ENCODE measurements at regions not wholly inside any gene's neighbourhood (a gene's known extent, or its start where the extent isn't known, plus 50 kb on each side); places are given as distances from the start of the nearest gene placed in this dataset.

DNA sequence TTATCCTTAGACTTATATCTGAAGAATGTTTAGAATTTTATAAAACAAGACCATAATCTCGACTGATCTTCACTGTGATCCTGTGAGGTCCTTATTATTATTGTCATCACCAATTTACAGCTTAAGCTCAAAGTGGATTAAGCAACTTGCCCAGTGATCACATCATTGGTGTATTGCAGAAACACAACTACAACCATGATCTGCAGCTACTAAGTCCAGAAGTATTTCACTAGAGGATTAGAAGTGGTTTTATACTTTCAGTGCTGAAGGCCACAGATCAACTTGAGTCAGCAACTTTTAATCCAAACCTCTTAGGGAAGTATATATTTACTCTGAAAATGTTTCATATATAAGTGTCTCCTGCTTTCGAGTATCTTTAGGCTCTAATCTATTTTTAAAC is 624.3 kb upstream of the SOX9 start:
- TF ChIP-seq CTCF (conservative IDR thresholded peaks at IDR 0.05; ENCODE audit: low read depth, low read length) (no peak), EZH2 (IDR thresholded peaks at IDR 0.05; ENCODE audit: borderline replicate concordance, low read depth, low read length, poor library complexity, severe bottlenecking) (no peak)
